ENCODE measurements at regions not wholly inside any gene's neighbourhood (a gene's known extent, or its start where the extent isn't known, plus 50 kb on each side); places are given as distances from the start of the nearest gene placed in this dataset.

DNA sequence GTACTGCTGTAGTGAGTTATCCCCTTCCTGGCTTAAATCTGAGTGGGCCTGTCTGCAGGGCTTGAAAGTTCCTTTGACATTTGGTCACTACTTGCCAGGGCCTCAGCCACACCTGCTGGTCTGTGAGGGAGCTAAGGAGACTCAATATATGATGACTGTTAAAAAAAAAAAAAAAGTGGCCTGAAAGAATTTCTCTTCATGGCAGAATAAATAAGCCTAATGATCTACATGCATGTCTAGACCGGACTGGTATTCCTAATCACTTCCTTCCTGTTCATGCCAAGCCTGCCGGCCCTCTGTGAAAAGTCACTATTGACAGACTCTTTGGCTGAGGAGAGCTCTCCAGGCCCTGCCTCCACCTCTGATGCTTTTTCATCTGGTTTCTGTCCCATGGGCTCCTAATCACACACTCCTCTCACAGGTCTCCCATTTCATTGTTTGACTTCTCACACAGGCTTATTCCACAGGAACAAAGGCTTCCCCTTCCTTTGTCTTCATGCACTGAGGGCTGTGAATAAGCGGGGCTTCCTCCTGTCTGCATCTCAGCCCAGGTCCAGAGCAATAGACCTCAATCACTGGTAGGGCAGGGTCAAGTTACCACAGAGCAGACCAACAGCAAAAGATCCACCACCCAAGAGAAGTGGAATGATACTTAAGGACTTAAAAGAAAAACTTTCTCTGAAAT is 99.1 kb upstream of the SEC61G start:
- 59 to 77% (median 70%) methylated on average over 3 of the region's 3 CpGs for WGBS, 3 donors
- Histone ChIP-seq H3K4me3 (ENCODE audit: low read depth in 1 of 3, low read length in 3 of 3) (no peak overlapping the region), H3K27me3 (ENCODE audit: control insufficient read depth in 3 of 3, insufficient read depth in 3 of 3, low read length in 3 of 3) (no peaks in the 10 kb centered on the region), H3K9me3 (ENCODE audit: control insufficient read depth in 2 of 2, insufficient read depth in 1 of 2, low read depth in 1 of 2, low read length in 1 of 2) (no peaks in the 10 kb centered on the region), H3K4me1 (ENCODE audit: control insufficient read depth in 3 of 3, insufficient read depth in 2 of 3, low read depth in 1 of 3, low read length in 2 of 3) (no peaks in the 10 kb centered on the region), H3K27ac (ENCODE audit: low read depth in 1 of 3, low read length in 2 of 3) (no peak overlapping the region), H3K36me3 (ENCODE audit: control insufficient read depth in 3 of 3, insufficient read depth in 2 of 3, low read depth in 1 of 3, low read length in 3 of 3) (no peaks in the 10 kb centered on the region)
- FAIRE-seq = no peak
- DNase-seq = no peak

DNA sequence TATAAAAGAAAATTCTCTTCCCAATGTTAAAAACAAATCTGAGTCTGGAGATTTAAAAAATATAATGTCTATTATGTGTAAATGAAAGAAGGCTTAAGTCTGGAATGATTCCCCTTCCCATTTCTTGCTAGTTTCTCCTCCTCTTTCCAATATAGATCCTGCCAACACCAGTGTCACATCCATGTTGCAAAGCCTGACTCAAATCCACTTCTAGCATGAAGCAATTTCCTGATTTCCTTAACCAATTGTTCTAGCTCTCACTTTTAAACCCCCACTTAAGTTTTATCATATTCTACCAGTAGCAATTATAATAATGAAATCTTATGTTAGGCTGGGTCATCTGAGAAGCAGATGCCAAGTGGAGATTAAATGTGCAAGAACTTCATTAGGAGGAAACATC is 100.1 kb upstream of the SEC61G start:
- Histone ChIP-seq H3K4me3 (ENCODE audit: low read depth in 1 of 3, low read length in 3 of 3) (no peak overlapping the region), H3K36me3 (ENCODE audit: control insufficient read depth in 3 of 3, insufficient read depth in 2 of 3, low read depth in 1 of 3, low read length in 3 of 3) (no peaks in the 10 kb centered on the region), H3K27ac (ENCODE audit: low read depth in 1 of 3, low read length in 2 of 3) (no peak overlapping the region), H3K4me1 (ENCODE audit: control insufficient read depth in 3 of 3, insufficient read depth in 2 of 3, low read depth in 1 of 3, low read length in 2 of 3) (no peaks in the 10 kb centered on the region), H3K27me3 (ENCODE audit: control insufficient read depth in 3 of 3, insufficient read depth in 3 of 3, low read length in 3 of 3) (no peaks in the 10 kb centered on the region), H3K9me3 (ENCODE audit: control insufficient read depth in 2 of 2, insufficient read depth in 1 of 2, low read depth in 1 of 2, low read length in 1 of 2) (no peaks in the 10 kb centered on the region)
- FAIRE-seq = no peak
- DNase-seq = no peak

DNA sequence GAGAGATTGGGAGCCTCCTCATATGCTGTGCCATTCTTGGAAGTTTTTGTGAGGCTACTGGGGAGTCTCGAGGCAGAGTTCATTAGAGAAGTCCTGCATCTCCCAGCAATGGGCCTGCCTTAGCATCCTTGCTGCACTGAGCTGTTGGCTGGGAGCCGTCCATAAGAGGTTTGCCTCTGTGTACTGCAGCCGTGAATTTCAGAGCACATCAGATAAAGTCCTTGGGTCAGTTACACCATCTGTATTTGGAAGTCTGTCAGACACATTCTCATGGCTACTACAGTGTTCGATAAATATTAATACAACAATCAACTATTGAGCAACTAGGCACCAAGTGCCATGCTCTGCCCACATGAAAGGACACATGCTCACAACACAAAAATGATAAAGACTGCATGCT is 100.5 kb upstream of the SEC61G start:
- FAIRE-seq (no peak), DNase-seq (no peak)
- H3K4me1 ChIP-seq (ENCODE audit: control insufficient read depth in 3 of 3, insufficient read depth in 2 of 3, low read depth in 1 of 3, low read length in 2 of 3) = no peaks in the 10 kb centered on the region
- H3K27ac ChIP-seq (ENCODE audit: low read depth in 1 of 3, low read length in 2 of 3) = no peak overlapping the region
- no peak overlapping the region for H3K4me3 ChIP-seq (ENCODE audit: low read depth in 1 of 3, low read length in 3 of 3)
- 62 to 78% (median 65%) methylated on average over 4 of the region's 4 CpGs for WGBS, 3 donors
- no peaks in the 10 kb centered on the region for H3K27me3 ChIP-seq (ENCODE audit: control insufficient read depth in 3 of 3, insufficient read depth in 3 of 3, low read length in 3 of 3)
- H3K9me3 ChIP-seq (ENCODE audit: control insufficient read depth in 2 of 2, insufficient read depth in 1 of 2, low read depth in 1 of 2, low read length in 1 of 2) = no peaks in the 10 kb centered on the region
- H3K36me3 ChIP-seq (ENCODE audit: control insufficient read depth in 3 of 3, insufficient read depth in 2 of 3, low read depth in 1 of 3, low read length in 3 of 3) = no peaks in the 10 kb centered on the region

DNA sequence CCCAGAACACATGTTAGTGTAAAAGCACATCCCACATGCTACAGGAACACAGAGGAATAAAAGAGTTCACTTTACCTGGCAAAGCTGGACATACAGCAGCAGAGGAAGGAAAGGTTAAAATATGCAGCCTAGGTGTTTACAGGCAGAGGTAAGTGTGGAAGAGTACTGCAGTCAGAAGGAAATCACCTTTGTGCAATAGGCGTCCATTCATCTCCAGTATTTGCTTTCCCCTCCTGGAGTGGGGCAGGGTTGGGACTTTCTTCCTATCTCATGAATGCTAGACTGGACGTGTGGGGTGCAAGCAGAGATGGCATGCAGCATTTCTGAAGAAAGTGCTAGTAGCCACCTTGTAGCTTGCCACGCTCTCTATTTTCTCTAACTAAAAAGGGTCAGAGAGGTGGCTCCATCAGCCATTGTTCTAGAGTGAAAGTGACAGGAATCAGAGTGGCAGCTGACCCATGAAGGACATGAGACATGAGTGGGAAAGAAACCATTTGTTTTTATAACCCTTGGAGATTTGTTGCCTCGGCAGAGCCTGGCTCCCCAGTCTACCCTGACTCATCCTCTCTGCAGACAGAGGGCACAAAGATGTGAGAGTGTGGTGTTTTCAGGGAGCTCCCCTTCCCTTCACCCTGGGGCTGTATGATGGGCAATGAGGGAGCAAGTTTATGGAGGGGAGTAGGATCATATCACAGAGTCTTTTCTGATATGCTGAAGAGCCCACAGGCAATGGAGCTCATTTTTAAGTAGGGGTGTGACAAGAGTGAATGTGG is 101.2 kb upstream of the SEC61G start:
- H3K4me3 ChIP-seq (ENCODE audit: low read depth in 1 of 3, low read length in 3 of 3) = no peak overlapping the region
- FAIRE-seq = no peak
- H3K36me3 ChIP-seq (ENCODE audit: control insufficient read depth in 3 of 3, insufficient read depth in 2 of 3, low read depth in 1 of 3, low read length in 3 of 3) = no peaks in the 10 kb centered on the region
- DNase-seq = no peak
- no peak overlapping the region for H3K27ac ChIP-seq (ENCODE audit: low read depth in 1 of 3, low read length in 2 of 3)
- H3K9me3 ChIP-seq (ENCODE audit: control insufficient read depth in 2 of 2, insufficient read depth in 1 of 2, low read depth in 1 of 2, low read length in 1 of 2) = no peaks in the 10 kb centered on the region
- 58 to 70% (median 61%) methylated on average over 4 of the region's 4 CpGs for WGBS, 3 donors
- H3K4me1 ChIP-seq (ENCODE audit: control insufficient read depth in 3 of 3, insufficient read depth in 2 of 3, low read depth in 1 of 3, low read length in 2 of 3) = no peaks in the 10 kb centered on the region
- H3K27me3 ChIP-seq (ENCODE audit: control insufficient read depth in 3 of 3, insufficient read depth in 3 of 3, low read length in 3 of 3) = no peaks in the 10 kb centered on the region

DNA sequence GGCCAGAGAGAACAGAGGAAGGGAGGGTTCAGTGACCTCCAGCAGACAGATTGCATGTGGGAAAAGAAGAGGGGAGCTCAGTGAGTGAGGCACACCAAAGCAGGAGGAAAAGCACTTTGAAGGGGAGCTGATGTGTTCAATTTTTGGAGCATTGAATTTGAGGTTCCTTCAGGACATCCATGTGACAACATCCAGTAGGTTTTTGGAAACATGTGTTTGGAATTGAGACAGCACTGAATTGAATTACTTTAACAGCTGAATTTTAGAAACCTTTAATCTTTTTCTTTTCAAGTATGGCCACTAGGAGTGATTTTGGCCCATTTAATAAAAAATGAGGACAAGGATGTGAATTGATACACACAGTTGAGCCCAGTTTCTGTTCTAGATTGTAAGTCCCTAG is 101.8 kb upstream of the SEC61G start:
- DNase-seq (no peak), FAIRE-seq (no peak)
- Histone ChIP-seq H3K36me3 (ENCODE audit: control insufficient read depth in 3 of 3, insufficient read depth in 2 of 3, low read depth in 1 of 3, low read length in 3 of 3) (no peaks in the 10 kb centered on the region), H3K4me1 (ENCODE audit: control insufficient read depth in 3 of 3, insufficient read depth in 2 of 3, low read depth in 1 of 3, low read length in 2 of 3) (no peaks in the 10 kb centered on the region), H3K27me3 (ENCODE audit: control insufficient read depth in 3 of 3, insufficient read depth in 3 of 3, low read length in 3 of 3) (no peaks in the 10 kb centered on the region), H3K27ac (ENCODE audit: low read depth in 1 of 3, low read length in 2 of 3) (no peak overlapping the region), H3K9me3 (ENCODE audit: control insufficient read depth in 2 of 2, insufficient read depth in 1 of 2, low read depth in 1 of 2, low read length in 1 of 2) (no peaks in the 10 kb centered on the region), H3K4me3 (ENCODE audit: low read depth in 1 of 3, low read length in 3 of 3) (no peak overlapping the region)

- no peak for DNase-seq
- no peaks in the 10 kb centered on the region for H3K36me3 ChIP-seq (ENCODE audit: control insufficient read depth in 3 of 3, insufficient read depth in 2 of 3, low read depth in 1 of 3, low read length in 3 of 3)
- FAIRE-seq = no peak
- WGBS, 3 donors = 55 to 72% (median 68%) methylated on average over 6 of the region's 6 CpGs
- no peak overlapping the region for H3K27ac ChIP-seq (ENCODE audit: low read depth in 1 of 3, low read length in 2 of 3)
- no peaks in the 10 kb centered on the region for H3K9me3 ChIP-seq (ENCODE audit: control insufficient read depth in 2 of 2, insufficient read depth in 1 of 2, low read depth in 1 of 2, low read length in 1 of 2)
- no peaks in the 10 kb centered on the region for H3K27me3 ChIP-seq (ENCODE audit: control insufficient read depth in 3 of 3, insufficient read depth in 3 of 3, low read length in 3 of 3)
- no peak overlapping the region for H3K4me3 ChIP-seq (ENCODE audit: low read depth in 1 of 3, low read length in 3 of 3)
- no peaks in the 10 kb centered on the region for H3K4me1 ChIP-seq (ENCODE audit: control insufficient read depth in 3 of 3, insufficient read depth in 2 of 3, low read depth in 1 of 3, low read length in 2 of 3)
These were observed 105.7 kb upstream of the SEC61G start for GRCh38 chr7:54864663-54865062.

- no peaks in the 10 kb centered on the region for H3K9me3 ChIP-seq (ENCODE audit: control insufficient read depth in 2 of 2, insufficient read depth in 1 of 2, low read depth in 1 of 2, low read length in 1 of 2)
- no peaks in the 10 kb centered on the region for H3K4me1 ChIP-seq (ENCODE audit: control insufficient read depth in 3 of 3, insufficient read depth in 2 of 3, low read depth in 1 of 3, low read length in 2 of 3)
- no peaks in the 10 kb centered on the region for H3K36me3 ChIP-seq (ENCODE audit: control insufficient read depth in 3 of 3, insufficient read depth in 2 of 3, low read depth in 1 of 3, low read length in 3 of 3)
- H3K27ac ChIP-seq (ENCODE audit: low read depth in 1 of 3, low read length in 2 of 3) = no peak overlapping the region
- DNase-seq = no peak
- no peaks in the 10 kb centered on the region for H3K27me3 ChIP-seq (ENCODE audit: control insufficient read depth in 3 of 3, insufficient read depth in 3 of 3, low read length in 3 of 3)
- H3K4me3 ChIP-seq (ENCODE audit: low read depth in 1 of 3, low read length in 3 of 3) = no peak overlapping the region
- WGBS, 3 donors = 90 to 99% (median 97%) methylated on average over 1 of the region's 1 CpG
- FAIRE-seq = peak; percentile 74
These were observed 110.5 kb upstream of the SEC61G start for GRCh38 chr7:54869523-54869922.

DNA sequence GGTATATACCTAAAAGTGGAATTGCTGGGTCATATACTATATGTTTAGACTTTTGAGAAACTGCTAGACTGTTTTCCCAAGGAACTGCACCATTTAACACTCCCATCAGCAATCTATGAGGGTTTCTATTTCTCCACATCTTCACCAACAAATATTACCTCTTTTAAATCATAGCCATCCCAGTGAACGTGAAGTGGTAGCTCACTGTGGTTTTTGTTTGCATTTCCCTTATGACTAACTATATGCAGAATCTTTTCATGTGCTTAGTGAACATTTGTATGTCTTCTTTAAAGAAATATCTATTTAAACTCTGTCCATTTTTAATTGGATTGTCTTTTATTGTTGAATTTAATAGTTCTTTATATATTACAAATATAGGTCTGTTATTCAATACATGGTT is 115.8 kb upstream of the SEC61G start:
- DNase-seq (no peak), FAIRE-seq (no peak)
- H3K36me3 ChIP-seq (ENCODE audit: control insufficient read depth in 3 of 3, insufficient read depth in 2 of 3, low read depth in 1 of 3, low read length in 3 of 3) = no peaks in the 10 kb centered on the region
- no peak overlapping the region for H3K27ac ChIP-seq (ENCODE audit: low read depth in 1 of 3, low read length in 2 of 3)
- peaks cover 0 to 3% (median 0%) of the 10 kb centered on the region in 3 donors for H3K4me1 ChIP-seq (ENCODE audit: control insufficient read depth in 3 of 3, insufficient read depth in 2 of 3, low read depth in 1 of 3, low read length in 2 of 3)
- WGBS, 3 donors = 53 to 63% (median 58%) methylated on average over 1 of the region's 1 CpG
- no peaks in the 10 kb centered on the region for H3K9me3 ChIP-seq (ENCODE audit: control insufficient read depth in 2 of 2, insufficient read depth in 1 of 2, low read depth in 1 of 2, low read length in 1 of 2)
- no peaks in the 10 kb centered on the region for H3K27me3 ChIP-seq (ENCODE audit: control insufficient read depth in 3 of 3, insufficient read depth in 3 of 3, low read length in 3 of 3)
- no peak overlapping the region for H3K4me3 ChIP-seq (ENCODE audit: low read depth in 1 of 3, low read length in 3 of 3)

GRCh38 chr7:54877683-54878082 is 118.7 kb upstream of the SEC61G start:
- H3K27me3 ChIP-seq (ENCODE audit: control insufficient read depth in 3 of 3, insufficient read depth in 3 of 3, low read length in 3 of 3) = no peaks in the 10 kb centered on the region
- FAIRE-seq (no peak), DNase-seq (peak; percentile 31 to 33)
- WGBS, 3 donors = 49 to 58% (median 52%) methylated on average over 2 of the region's 2 CpGs
- H3K4me1 ChIP-seq (ENCODE audit: control insufficient read depth in 3 of 3, insufficient read depth in 2 of 3, low read depth in 1 of 3, low read length in 2 of 3) = peaks cover 0 to 13% (median 4%) of the 10 kb centered on the region in 3 donors
- H3K27ac ChIP-seq (ENCODE audit: low read depth in 1 of 3, low read length in 2 of 3) = no peak overlapping the region
- H3K4me3 ChIP-seq (ENCODE audit: low read depth in 1 of 3, low read length in 3 of 3) = no peak overlapping the region
- no peaks in the 10 kb centered on the region for H3K9me3 ChIP-seq (ENCODE audit: control insufficient read depth in 2 of 2, insufficient read depth in 1 of 2, low read depth in 1 of 2, low read length in 1 of 2)
- H3K36me3 ChIP-seq (ENCODE audit: control insufficient read depth in 3 of 3, insufficient read depth in 2 of 3, low read depth in 1 of 3, low read length in 3 of 3) = no peaks in the 10 kb centered on the region
